Retinal pigment epithelial cell (primary cell): ENCODE measurements at regions not wholly inside any gene's neighbourhood (a gene's known extent, or its start where the extent isn't known, plus 50 kb on each side); places are given as distances from the start of the nearest gene placed in this dataset.
"Not testable (repeated sequence)": the region's sequence is repeated elsewhere in the genome, so short reads cannot be mapped to it uniquely, and the experiment has no call there.

ENCODE experiments used
- DNase-seq: peaks from one replicate; pipeline ENCODE4 v3.0.0-alpha.2; 2010; ENCODE audit warnings: low read depth
- H3K4me3 ChIP-seq: 2 replicates; pipeline ENCODE4 v1.5.1; 2011; ENCODE audit warnings: mild to moderate bottlenecking, low read length, control low read depth, moderate library complexity
- CTCF ChIP-seq: conservative IDR thresholded peaks from 2 replicates; pipeline ENCODE4 v1.5.1; 2011; ENCODE audit warnings: low read depth, low read length, control low read depth, inconsistent platforms

- H3K4me3 ChIP-seq, result no peak overlapping the region
- DNase-seq, result no peak
- TF ChIP-seq CTCF, result no peak
Observed at GRCh38 chr4:107452717-107453630, 267.1 kb downstream of the PAPSS1 start.

- DNase-seq, result no peak
- no peak overlapping the region for H3K4me3 ChIP-seq
- no peak for TF ChIP-seq CTCF
Observed at GRCh38 chr4:107449611-107450369, 270.2 kb downstream of the PAPSS1 start.

- H3K4me3 ChIP-seq, result no peak overlapping the region
- DNase-seq, result no peak
- no peak for TF ChIP-seq CTCF
Observed at GRCh38 chr4:107442538-107443111, 277.4 kb downstream of the PAPSS1 start.

- TF ChIP-seq CTCF, result no peak
- no peak for DNase-seq
- no peak overlapping the region for H3K4me3 ChIP-seq
Observed at GRCh38 chr4:107439401-107439800, 280.6 kb downstream of the PAPSS1 start.

- not testable (repeated sequence) for H3K4me3 ChIP-seq, DNase-seq
Observed at GRCh38 chr4:107436471-107436870, 283.6 kb downstream of the PAPSS1 start.

- DNase-seq, result no peak
- TF ChIP-seq CTCF, result no peak
- no peak overlapping the region for H3K4me3 ChIP-seq
Observed at GRCh38 chr4:107432451-107432850, 287.6 kb downstream of the PAPSS1 start.

GRCh38 chr4:107423677-107424405, 296.2 kb downstream of the PAPSS1 start:
- DNase-seq, result no peak
- TF ChIP-seq CTCF, result no peak
- no peak overlapping the region for H3K4me3 ChIP-seq

GRCh38 chr4:107419536-107419935, 300.5 kb downstream of the PAPSS1 start:
- not testable (repeated sequence) for DNase-seq, H3K4me3 ChIP-seq
